ENCODE measurements at regions not wholly inside any gene's neighbourhood (a gene's known extent, or its start where the extent isn't known, plus 50 kb on each side); places are given as distances from the start of the nearest gene placed in this dataset.

DNA sequence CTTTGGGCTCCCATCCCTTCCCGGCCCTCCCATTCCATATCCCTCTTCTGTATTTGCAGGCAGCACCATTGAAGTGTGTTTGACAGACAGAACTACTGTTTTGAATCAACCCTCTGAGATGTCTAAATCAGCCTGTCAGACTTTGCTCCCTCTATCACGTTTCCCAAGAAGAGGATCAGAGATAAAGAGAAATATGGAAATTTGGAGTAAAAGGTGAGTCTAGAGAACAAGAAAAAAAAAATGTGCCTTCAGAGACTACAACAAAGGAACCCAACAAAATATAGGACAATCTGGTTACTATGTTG, 133.4 kb upstream of the NCK2 start:
- TF ChIP-seq, protein P1, sequence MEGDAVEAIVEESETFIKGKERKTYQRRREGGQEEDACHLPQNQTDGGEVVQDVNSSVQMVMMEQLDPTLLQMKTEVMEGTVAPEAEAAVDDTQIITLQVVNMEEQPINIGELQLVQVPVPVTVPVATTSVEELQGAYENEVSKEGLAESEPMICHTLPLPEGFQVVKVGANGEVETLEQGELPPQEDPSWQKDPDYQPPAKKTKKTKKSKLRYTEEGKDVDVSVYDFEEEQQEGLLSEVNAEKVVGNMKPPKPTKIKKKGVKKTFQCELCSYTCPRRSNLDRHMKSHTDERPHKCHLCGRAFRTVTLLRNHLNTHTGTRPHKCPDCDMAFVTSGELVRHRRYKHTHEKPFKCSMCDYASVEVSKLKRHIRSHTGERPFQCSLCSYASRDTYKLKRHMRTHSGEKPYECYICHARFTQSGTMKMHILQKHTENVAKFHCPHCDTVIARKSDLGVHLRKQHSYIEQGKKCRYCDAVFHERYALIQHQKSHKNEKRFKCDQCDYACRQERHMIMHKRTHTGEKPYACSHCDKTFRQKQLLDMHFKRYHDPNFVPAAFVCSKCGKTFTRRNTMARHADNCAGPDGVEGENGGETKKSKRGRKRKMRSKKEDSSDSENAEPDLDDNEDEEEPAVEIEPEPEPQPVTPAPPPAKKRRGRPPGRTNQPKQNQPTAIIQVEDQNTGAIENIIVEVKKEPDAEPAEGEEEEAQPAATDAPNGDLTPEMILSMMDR (conservative IDR thresholded peaks at IDR 0.05; ENCODE audit: low read length) = no peak
- no peak for TF ChIP-seq EZH2phosphoT487 (IDR thresholded peaks at IDR 0.05; ENCODE audit: borderline replicate concordance)
